GM13977 (cell line): ENCODE measurements at regions not wholly inside any gene's neighbourhood (a gene's known extent, or its start where the extent isn't known, plus 50 kb on each side); places are given as distances from the start of the nearest gene placed in this dataset.

Experiments used
- DNase-seq: peaks from one replicate; pipeline ENCODE4 v3.0.0; 2012; ENCODE audit warnings: low spot score
- in situ Hi-C: fragments of 300-500 bp; cut with MboI; formaldehyde crosslinking; loops from one replicate; pipeline ENCODE4 v1.12.0; 2022; ENCODE audit warnings: low sequenced_read_pairs, low pct_unique_long_range_greater_than_20kb, mixed read lengths, inconsistent platforms; ENCODE audit not compliant: unreplicated experiment
- TF ChIP-seq, protein P1 (sequence below): IDR thresholded peaks from 2 replicates; pipeline ENCODE4 v1.5.1; 2012; ENCODE audit warnings: mild to moderate bottlenecking, control low read depth; ENCODE audit not compliant: insufficient read depth; ENCODE audit errors: extremely low read depth, missing control alignments

DNA sequence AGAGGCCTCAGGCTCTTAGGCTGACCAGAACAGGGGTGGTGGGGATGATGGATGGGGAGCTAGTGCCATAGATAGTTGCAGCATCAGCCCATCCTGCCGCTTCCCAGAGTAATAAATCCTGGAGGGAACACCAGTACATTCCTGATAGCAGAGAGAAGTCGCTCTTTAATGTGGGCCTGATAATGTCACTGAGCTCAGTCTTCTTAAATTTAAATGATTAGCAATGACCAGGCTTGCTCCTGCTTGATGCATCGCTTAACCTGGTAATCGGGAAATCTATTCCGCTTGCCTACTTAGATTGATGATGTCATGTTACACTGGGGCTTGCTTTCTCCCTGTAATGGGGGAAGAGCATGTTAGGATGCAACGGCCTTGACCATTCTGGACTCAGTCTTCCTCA lies 218.6 kb upstream of the PLXNA2 start:
- no peak for DNase-seq
- TF ChIP-seq, protein P1, sequence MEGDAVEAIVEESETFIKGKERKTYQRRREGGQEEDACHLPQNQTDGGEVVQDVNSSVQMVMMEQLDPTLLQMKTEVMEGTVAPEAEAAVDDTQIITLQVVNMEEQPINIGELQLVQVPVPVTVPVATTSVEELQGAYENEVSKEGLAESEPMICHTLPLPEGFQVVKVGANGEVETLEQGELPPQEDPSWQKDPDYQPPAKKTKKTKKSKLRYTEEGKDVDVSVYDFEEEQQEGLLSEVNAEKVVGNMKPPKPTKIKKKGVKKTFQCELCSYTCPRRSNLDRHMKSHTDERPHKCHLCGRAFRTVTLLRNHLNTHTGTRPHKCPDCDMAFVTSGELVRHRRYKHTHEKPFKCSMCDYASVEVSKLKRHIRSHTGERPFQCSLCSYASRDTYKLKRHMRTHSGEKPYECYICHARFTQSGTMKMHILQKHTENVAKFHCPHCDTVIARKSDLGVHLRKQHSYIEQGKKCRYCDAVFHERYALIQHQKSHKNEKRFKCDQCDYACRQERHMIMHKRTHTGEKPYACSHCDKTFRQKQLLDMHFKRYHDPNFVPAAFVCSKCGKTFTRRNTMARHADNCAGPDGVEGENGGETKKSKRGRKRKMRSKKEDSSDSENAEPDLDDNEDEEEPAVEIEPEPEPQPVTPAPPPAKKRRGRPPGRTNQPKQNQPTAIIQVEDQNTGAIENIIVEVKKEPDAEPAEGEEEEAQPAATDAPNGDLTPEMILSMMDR: no peak
- in situ Hi-C loops: no loop called here

DNA sequence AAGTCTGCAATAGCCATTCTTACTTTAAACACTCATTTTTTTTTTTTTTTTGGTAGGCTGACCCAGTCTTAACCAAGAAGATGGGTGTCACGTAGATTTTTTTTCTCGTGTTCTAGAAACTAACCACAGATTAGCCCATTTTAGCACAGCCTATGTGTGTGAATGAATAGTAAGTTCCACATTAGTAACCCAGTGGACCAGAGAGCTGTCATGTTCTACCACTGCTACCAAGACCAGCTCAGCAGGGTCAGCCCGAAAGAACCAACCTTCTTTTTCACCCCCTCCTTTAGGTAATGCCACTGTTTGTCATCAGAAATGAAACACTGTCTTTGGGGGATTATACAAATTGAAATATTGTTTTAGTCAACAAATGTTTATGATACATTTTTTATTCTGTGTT lies 221.1 kb upstream of the PLXNA2 start:
- DNase-seq: no peak
- in situ Hi-C loops: no loop called here
- TF ChIP-seq, protein P1: no peak

DNA sequence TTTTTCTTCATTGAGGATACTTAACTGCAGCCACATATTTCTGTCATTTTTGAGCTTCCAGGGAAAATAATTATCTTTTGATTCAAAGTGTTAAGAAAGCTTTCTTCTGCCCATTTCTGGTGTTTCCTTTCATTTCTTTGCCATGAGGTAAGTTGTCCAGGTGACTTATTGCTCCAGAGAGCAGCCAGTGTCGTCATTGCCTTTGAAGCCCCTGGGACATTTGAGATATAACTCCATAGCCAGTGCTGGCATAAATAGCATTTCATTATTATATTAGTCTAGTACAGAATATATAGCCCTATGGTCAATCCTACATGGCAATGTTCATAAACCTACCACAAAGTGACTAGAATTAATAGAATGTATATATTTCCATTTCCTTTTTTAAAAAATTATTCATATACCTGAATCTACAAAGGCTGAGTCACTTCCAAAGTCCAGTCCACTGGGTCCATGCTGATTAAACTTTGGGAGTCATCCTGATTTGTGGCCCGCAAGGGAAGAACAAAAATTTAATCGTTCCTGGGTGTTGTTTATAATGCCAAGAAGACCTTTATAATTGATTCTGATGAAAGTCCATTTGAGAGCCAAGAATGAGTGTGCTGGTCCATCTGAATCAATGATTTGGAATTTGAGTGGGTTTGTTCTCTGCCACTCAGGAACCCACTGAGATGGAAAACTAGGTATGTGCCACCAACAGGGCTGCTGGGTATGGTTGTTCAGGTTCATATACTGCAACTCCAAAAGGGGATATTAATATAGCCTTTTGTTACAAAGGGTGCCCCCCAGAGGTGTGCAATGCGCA lies 221.8 kb upstream of the PLXNA2 start:
- in situ Hi-C loops: no loop called here
- DNase-seq: no peak
- TF ChIP-seq, protein P1: no peak

DNA sequence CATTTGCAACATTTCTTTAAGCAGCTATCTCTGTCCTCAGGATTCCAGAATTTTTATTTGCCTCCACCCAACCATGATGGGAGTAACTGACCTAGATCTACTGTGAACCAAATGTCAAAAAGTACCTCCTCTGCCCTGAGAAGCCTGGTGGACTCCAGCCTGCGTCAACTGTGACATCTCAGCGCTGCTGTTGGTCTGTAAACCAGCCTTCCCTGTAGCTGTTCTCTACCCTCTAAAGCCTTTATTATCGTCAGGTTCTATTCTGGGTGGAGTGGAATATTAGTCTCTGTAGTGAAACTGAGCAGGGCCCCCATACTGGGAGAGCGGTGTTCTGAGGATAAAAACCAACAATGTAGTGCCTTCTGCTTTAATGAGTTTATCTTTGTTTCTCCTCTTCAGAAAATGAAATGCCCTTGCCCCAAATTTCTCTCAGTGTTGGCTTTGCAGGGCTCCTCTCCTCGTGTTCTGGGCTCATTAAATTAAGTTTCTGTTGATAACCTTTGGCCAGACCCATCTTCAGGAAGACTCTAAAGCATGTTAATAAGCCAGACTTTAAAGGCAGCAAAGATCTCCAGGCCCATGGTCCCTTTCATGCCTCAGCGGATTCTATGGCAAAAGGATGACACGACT lies 223.1 kb upstream of the PLXNA2 start:
- in situ Hi-C loops: no loop called here
- TF ChIP-seq, protein P1: no peak
- no peak for DNase-seq

DNA sequence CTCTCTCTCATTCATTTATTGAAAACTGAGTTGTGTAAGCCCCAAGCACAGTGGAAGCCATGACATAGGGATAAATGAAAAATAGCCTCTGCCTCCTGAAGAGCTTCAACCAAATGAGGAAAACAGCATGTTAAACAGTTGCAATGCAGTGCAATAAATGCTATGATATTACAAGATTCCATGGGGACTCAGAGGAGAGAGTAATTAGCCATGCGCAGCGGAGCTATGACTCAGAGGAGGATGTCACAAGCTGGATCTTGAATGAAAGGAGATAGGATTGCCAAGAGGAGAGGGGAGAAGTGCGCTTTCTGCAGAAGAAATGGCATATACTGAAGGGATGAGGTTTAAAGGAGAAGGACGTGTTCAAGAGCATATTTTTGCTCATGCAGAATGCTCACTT lies 231.3 kb upstream of the PLXNA2 start:
- in situ Hi-C loops: no loop called here
- DNase-seq: no peak
- TF ChIP-seq, protein P1: no peak

DNA sequence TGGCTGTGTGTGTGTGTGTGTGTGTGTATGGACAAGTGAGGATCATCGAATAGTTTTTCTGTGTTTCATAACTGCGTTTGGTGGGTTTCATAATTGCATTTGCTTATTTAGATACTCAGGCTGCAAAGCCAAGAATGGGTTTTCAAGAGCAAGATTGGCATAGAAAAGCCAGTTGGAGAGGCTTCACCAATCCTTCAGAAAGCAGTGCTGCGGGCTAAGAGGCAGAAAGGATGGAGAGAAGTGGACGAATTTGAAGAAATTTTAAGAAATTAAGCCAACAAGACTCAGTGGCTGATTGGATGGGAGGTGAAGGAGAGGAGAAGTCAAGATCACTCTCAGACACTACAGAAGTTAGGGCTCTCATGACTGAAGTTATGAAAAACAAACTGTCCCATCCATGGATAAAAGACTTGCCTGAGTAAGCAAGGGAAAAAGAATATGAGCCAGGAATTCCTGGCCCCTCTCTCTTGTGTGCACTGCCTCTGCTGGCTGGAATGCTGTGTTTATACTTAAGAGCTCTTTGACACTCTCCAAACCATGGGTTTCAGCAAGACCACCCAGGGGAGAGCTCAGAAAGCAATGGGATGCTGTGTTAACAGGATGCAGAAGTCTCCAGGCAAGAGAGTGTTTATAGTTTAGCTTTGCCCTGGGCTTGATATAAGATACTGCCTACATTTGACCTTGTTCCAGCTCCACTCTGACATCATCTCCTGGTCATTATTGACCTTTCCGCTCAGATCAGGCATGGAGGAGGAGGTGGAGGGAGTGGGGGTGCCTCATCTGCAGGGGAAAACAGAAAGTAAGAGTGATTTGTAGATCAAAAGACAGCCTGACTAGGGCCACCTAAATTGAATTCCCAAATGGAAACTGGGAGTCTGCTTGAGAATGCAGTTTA lies 232.0 kb upstream of the PLXNA2 start:
- no peak for DNase-seq
- in situ Hi-C loops: no loop called here
- TF ChIP-seq, protein P1: no peak
